WTC11 (cell line): ENCODE measurements at regions not wholly inside any gene's neighbourhood (a gene's known extent, or its start where the extent isn't known, plus 50 kb on each side); places are given as distances from the start of the nearest gene placed in this dataset.

Source experiments
- ATAC-seq: fragments of 200-7000 bp; cut with Tn5 transposase; 2 replicates; pipeline ENCODE4 v1.10.0; 2021; ENCODE audit warnings: mild to moderate bottlenecking, moderate library complexity
- CTCF ChIA-PET: fragments of 300-600 bp; sonication (Branson Sonifier 250); formaldehyde crosslinking; loops from one replicate; lab custom pipeline; 2021; ENCODE audit warnings: antibody characterized with exemption; lab: Charles Lee
- POLR2A ChIA-PET: fragments of 350-600 bp; sonication (Branson Sonifier 250); formaldehyde crosslinking; loops from one replicate; lab custom pipeline; 2021; ENCODE audit warnings: antibody characterized with exemption; lab: Charles Lee
- DNase-seq: peaks from one replicate; pipeline ENCODE4 v3.0.0; 2021; ENCODE audit warnings: low spot score
- H3K27ac Mint-ChIP-seq: 2 replicates; pipeline ENCODE4 v1.8.0; 2021; ENCODE audit warnings: mixed read lengths
- H3K27me3 Mint-ChIP-seq: 2 replicates; pipeline ENCODE4 v1.8.0; 2021; ENCODE audit warnings: low read depth, mild to moderate bottlenecking, moderate library complexity, mixed read lengths
- H3K36me3 Mint-ChIP-seq: 2 replicates; pipeline ENCODE4 v1.8.0; 2021; ENCODE audit warnings: mixed read lengths
- H3K4me1 Mint-ChIP-seq: 2 replicates; pipeline ENCODE4 v1.8.0; 2022; ENCODE audit warnings: mixed read lengths
- H3K4me3 Mint-ChIP-seq: 2 replicates; pipeline ENCODE4 v1.8.0; 2021; ENCODE audit warnings: mild to moderate bottlenecking, moderate library complexity, mixed read lengths
- H3K9me3 Mint-ChIP-seq: 2 replicates; pipeline ENCODE4 v1.8.0; 2021; ENCODE audit warnings: mixed read lengths
- CREB1 ChIP-seq: sonication (generic); formaldehyde crosslinking; IDR thresholded peaks from 2 replicates; pipeline ENCODE4 v1.8.0; 2023; ENCODE audit warnings: mild to moderate bottlenecking, missing genetic modification reagents
- GABPB1 ChIP-seq: sonication (generic); formaldehyde crosslinking; IDR thresholded peaks from 2 replicates; pipeline ENCODE4 v1.8.1; 2023; ENCODE audit warnings: mild to moderate bottlenecking, missing genetic modification reagents
- JUN ChIP-seq: sonication (generic); formaldehyde crosslinking; IDR thresholded peaks from 2 replicates; pipeline ENCODE4 v1.8.0; 2023; ENCODE audit warnings: mild to moderate bottlenecking, missing genetic modification reagents
- MYBL2 ChIP-seq: sonication (generic); formaldehyde crosslinking; IDR thresholded peaks from 2 replicates; pipeline ENCODE4 v1.8.1; 2023; ENCODE audit warnings: mild to moderate bottlenecking, moderate library complexity, missing genetic modification reagents
- NFE2L1 ChIP-seq: sonication (generic); formaldehyde crosslinking; IDR thresholded peaks from 2 replicates; pipeline ENCODE4 v1.8.1; 2023; ENCODE audit warnings: missing genetic modification reagents
- NR1H2 ChIP-seq: sonication (generic); formaldehyde crosslinking; IDR thresholded peaks from 2 replicates; pipeline ENCODE4 v1.9.0; 2021; ENCODE audit warnings: mild to moderate bottlenecking, moderate library complexity, missing genetic modification reagents
- SOX15 ChIP-seq: fragments of 250-450 bp; sonication (Bioruptor Pico); IDR thresholded peaks from 2 replicates; pipeline ENCODE4 v1.9.0; 2021; ENCODE audit warnings: mild to moderate bottlenecking
- TCF7 ChIP-seq: sonication (generic); formaldehyde crosslinking; IDR thresholded peaks from 2 replicates; pipeline ENCODE4 v1.8.0; 2022; ENCODE audit warnings: mild to moderate bottlenecking, low read depth, missing genetic modification reagents, moderate library complexity
- TEAD4 ChIP-seq: sonication (generic); formaldehyde crosslinking; IDR thresholded peaks from 2 replicates; pipeline ENCODE4 v1.8.0; 2022; ENCODE audit warnings: mild to moderate bottlenecking, missing genetic modification reagents
- ZNF232 ChIP-seq: sonication (generic); formaldehyde crosslinking; IDR thresholded peaks from 2 replicates; pipeline ENCODE4 v1.8.0; 2022; ENCODE audit warnings: mild to moderate bottlenecking, missing genetic modification reagents
- ZNF317 ChIP-seq: sonication (generic); formaldehyde crosslinking; IDR thresholded peaks from 2 replicates; pipeline ENCODE4 v1.8.1; 2023; ENCODE audit warnings: low read depth, mild to moderate bottlenecking, moderate library complexity, missing genetic modification reagents, borderline replicate concordance
- ZNF423 ChIP-seq: fragments of 250-450 bp; sonication (Bioruptor Pico); IDR thresholded peaks from 2 replicates; pipeline ENCODE4 v2.1.2; 2022; ENCODE audit warnings: mild to moderate bottlenecking, moderate library complexity
- TF ChIP-seq, protein P1 (sequence below): fragments of 250-450 bp; sonication (Bioruptor Pico); IDR thresholded peaks from 2 replicates; pipeline ENCODE4 v1.9.0; 2021; ENCODE audit warnings: mild to moderate bottlenecking
- TF ChIP-seq, protein P2 (sequence below): sonication (generic); formaldehyde crosslinking; IDR thresholded peaks from 2 replicates; pipeline ENCODE4 v1.8.1; 2023; ENCODE audit warnings: mild to moderate bottlenecking, missing genetic modification reagents
- TF ChIP-seq, protein P3 (sequence below): sonication (generic); formaldehyde crosslinking; IDR thresholded peaks from 2 replicates; pipeline ENCODE4 v1.8.0; 2022; ENCODE audit warnings: mild to moderate bottlenecking, missing genetic modification reagents
- TF ChIP-seq, protein P4 (sequence below): sonication (generic); formaldehyde crosslinking; IDR thresholded peaks from 2 replicates; pipeline ENCODE4 v1.8.1; 2022; ENCODE audit warnings: low read depth, mild to moderate bottlenecking, moderate library complexity, missing genetic modification reagents, borderline replicate concordance
- TF ChIP-seq, protein P5 (sequence below): sonication (generic); formaldehyde crosslinking; conservative IDR thresholded peaks from 2 replicates; pipeline ENCODE4 v1.8.1; 2023; ENCODE audit warnings: mild to moderate bottlenecking, low read depth, missing genetic modification reagents, moderate library complexity
- TF ChIP-seq, protein P6 (sequence below): sonication (generic); formaldehyde crosslinking; IDR thresholded peaks from 2 replicates; pipeline ENCODE4 v1.8.1; 2023; ENCODE audit warnings: mild to moderate bottlenecking, moderate library complexity, missing genetic modification reagents
- TF ChIP-seq, protein P7 (sequence below): sonication (generic); formaldehyde crosslinking; IDR thresholded peaks from 2 replicates; pipeline ENCODE4 v1.8.1; 2023; ENCODE audit warnings: mild to moderate bottlenecking, missing genetic modification reagents

DNA sequence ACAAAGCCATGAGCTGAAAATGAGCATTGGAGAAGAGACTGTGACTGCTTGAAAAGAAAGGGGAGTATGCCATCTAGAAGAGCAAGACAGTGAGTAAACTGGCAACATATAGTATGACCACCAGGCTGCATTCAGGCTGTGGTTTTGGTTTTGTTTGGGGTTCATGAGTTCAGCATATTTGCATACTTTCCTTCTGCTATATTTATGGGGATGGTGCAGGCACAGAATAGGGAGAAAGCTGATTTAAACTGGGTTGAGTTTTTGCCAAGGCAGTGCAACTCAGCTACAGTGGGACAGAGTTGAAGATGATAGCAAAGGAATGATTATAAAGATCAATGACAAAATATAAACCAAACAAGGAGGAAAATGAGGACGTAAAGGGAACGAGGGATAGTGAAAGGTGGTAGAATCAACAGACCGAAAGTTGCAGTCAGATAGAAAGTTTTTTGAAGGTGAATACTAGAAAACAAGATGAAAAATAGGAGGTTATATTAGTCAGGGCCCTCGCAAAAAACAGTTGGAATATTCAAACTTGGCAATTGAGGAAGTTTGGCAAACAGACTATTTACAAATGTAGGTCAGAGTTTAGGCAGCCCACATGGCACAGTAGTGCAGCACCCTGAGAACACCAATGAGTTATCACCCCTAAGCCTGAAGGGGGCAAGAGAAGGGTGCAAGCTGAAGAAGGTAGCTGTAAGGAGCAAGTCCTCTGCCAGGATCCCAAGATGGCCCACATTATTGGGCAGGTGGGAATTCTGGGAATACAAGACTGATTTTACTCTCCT, 114.8 kb upstream of the MAP9 start (continued):
- TF ChIP-seq, protein P1, sequence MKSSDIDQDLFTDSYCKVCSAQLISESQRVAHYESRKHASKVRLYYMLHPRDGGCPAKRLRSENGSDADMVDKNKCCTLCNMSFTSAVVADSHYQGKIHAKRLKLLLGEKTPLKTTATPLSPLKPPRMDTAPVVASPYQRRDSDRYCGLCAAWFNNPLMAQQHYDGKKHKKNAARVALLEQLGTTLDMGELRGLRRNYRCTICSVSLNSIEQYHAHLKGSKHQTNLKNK (CRISPR knock-in tag), result no peak
- TF ChIP-seq ZNF232 (no peak), TCF7 (CRISPR knock-in tag) (no peak), NR1H2 (CRISPR knock-in tag) (no peak), ZNF423 (no peak), SOX15 (no peak), CREB1 (CRISPR knock-in tag) (no peak), ZNF317 (CRISPR knock-in tag) (no peak), NFE2L1 (CRISPR knock-in tag) (no peak), JUN (CRISPR knock-in tag) (no peak), MYBL2 (no peak)
- TF ChIP-seq, protein P2, sequence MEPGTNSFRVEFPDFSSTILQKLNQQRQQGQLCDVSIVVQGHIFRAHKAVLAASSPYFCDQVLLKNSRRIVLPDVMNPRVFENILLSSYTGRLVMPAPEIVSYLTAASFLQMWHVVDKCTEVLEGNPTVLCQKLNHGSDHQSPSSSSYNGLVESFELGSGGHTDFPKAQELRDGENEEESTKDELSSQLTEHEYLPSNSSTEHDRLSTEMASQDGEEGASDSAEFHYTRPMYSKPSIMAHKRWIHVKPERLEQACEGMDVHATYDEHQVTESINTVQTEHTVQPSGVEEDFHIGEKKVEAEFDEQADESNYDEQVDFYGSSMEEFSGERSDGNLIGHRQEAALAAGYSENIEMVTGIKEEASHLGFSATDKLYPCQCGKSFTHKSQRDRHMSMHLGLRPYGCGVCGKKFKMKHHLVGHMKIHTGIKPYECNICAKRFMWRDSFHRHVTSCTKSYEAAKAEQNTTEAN, result no peak
- TF ChIP-seq, protein P3, sequence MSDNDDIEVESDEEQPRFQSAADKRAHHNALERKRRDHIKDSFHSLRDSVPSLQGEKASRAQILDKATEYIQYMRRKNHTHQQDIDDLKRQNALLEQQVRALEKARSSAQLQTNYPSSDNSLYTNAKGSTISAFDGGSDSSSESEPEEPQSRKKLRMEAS, result no peak
- TF ChIP-seq, protein P4, sequence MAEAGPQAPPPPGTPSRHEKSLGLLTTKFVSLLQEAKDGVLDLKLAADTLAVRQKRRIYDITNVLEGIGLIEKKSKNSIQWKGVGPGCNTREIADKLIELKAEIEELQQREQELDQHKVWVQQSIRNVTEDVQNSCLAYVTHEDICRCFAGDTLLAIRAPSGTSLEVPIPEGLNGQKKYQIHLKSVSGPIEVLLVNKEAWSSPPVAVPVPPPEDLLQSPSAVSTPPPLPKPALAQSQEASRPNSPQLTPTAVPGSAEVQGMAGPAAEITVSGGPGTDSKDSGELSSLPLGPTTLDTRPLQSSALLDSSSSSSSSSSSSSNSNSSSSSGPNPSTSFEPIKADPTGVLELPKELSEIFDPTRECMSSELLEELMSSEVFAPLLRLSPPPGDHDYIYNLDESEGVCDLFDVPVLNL, result no peak
- TF ChIP-seq, protein P5, sequence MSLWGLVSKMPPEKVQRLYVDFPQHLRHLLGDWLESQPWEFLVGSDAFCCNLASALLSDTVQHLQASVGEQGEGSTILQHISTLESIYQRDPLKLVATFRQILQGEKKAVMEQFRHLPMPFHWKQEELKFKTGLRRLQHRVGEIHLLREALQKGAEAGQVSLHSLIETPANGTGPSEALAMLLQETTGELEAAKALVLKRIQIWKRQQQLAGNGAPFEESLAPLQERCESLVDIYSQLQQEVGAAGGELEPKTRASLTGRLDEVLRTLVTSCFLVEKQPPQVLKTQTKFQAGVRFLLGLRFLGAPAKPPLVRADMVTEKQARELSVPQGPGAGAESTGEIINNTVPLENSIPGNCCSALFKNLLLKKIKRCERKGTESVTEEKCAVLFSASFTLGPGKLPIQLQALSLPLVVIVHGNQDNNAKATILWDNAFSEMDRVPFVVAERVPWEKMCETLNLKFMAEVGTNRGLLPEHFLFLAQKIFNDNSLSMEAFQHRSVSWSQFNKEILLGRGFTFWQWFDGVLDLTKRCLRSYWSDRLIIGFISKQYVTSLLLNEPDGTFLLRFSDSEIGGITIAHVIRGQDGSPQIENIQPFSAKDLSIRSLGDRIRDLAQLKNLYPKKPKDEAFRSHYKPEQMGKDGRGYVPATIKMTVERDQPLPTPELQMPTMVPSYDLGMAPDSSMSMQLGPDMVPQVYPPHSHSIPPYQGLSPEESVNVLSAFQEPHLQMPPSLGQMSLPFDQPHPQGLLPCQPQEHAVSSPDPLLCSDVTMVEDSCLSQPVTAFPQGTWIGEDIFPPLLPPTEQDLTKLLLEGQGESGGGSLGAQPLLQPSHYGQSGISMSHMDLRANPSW, result no peak

DNA sequence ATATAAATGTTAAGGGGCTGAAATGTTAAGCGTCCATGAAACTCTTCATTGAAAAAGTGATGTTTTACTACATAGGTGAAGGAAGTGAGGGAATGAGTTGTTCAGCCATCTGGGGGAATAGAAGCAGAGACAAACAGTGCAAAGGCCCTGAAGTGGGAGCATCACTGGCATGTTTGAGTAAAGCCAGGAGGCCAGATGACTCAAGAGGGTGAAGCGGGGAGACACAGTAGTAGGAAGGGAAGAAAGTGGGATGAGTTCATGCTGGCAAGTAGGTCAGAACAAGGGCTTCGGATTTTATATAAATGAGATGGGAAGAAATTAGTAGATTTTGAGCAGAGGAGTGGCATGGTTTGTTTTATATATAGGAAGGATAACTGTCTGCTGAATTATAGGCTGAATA, 112.5 kb upstream of the MAP9 start:
- Mint-ChIP-seq H3K4me3 (no peak overlapping the region), H3K27ac (no peak overlapping the region), H3K36me3 (no peaks in the 10 kb centered on the region), H3K27me3 (no peaks in the 10 kb centered on the region), H3K4me1 (no peaks in the 10 kb centered on the region), H3K9me3 (peaks cover 4% of the 10 kb centered on the region; the same call in 1 of the 2 replicates)
- DNase-seq (no peak), ATAC-seq (no peak)
- TF ChIP-seq, protein P6, sequence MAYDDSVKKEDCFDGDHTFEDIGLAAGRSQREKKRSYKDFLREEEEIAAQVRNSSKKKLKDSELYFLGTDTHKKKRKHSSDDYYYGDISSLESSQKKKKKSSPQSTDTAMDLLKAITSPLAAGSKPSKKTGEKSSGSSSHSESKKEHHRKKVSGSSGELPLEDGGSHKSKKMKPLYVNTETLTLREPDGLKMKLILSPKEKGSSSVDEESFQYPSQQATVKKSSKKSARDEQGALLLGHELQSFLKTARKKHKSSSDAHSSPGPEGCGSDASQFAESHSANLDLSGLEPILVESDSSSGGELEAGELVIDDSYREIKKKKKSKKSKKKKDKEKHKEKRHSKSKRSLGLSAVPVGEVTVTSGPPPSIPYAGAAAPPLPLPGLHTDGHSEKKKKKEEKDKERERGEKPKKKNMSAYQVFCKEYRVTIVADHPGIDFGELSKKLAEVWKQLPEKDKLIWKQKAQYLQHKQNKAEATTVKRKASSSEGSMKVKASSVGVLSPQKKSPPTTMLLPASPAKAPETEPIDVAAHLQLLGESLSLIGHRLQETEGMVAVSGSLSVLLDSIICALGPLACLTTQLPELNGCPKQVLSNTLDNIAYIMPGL, result no peak
- TF ChIP-seq TEAD4 (no peak), GABPB1 (CRISPR knock-in tag) (no peak)
- TF ChIP-seq, protein P7, sequence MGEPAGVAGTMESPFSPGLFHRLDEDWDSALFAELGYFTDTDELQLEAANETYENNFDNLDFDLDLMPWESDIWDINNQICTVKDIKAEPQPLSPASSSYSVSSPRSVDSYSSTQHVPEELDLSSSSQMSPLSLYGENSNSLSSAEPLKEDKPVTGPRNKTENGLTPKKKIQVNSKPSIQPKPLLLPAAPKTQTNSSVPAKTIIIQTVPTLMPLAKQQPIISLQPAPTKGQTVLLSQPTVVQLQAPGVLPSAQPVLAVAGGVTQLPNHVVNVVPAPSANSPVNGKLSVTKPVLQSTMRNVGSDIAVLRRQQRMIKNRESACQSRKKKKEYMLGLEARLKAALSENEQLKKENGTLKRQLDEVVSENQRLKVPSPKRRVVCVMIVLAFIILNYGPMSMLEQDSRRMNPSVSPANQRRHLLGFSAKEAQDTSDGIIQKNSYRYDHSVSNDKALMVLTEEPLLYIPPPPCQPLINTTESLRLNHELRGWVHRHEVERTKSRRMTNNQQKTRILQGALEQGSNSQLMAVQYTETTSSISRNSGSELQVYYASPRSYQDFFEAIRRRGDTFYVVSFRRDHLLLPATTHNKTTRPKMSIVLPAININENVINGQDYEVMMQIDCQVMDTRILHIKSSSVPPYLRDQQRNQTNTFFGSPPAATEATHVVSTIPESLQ, result no peak
- ChIA-PET CTCF (no interaction called here), POLR2A (no interaction called here)
